SK-N-SH (cell line): ENCODE measurements at regions not wholly inside any gene's neighbourhood (a gene's known extent, or its start where the extent isn't known, plus 50 kb on each side); places are given as distances from the start of the nearest gene placed in this dataset.

Source experiments
- CTCF ChIA-PET: fragments of 300-600, 350-600 bp; formaldehyde crosslinking; extraction: SDS; loops from one replicate; lab custom pipeline; 2021; lab: Yijun Ruan, JAX
- POLR2A ChIA-PET: fragments of 350-600 bp; sonication (Branson Sonifier 250); formaldehyde crosslinking; extraction: SDS; loops from one replicate; lab custom pipeline; 2020; ENCODE audit warnings: antibody characterized with exemption, inconsistent platforms; lab: Yijun Ruan, JAX
- DNase-seq: peaks from one replicate; pipeline ENCODE4 v3.0.0; 2012
- H2AFZ ChIP-seq: fragments of 200-600 bp; sonication (generic); 2 replicates; pipeline ENCODE4 v1.8.1; 2016; ENCODE audit warnings: antibody characterized with exemption, mild to moderate bottlenecking, low read depth
- H3F3A ChIP-seq: fragments of 200-600 bp; sonication (generic); replicated peaks from 2 replicates; pipeline ENCODE3; 2016; ENCODE audit warnings: antibody characterized with exemption, mild to moderate bottlenecking; ENCODE audit not compliant: insufficient read depth
- H3K27ac ChIP-seq, 2 experiments: fragments of 200-500 bp in 1 of 2; fragments of 200-600 bp in 1 of 2; sonication (Bioruptor generic) in 1 of 2; sonication (generic), shearing (Covaris generic) in 1 of 2; 2 replicates each; pipeline versions ENCODE4 v1.5.1 to v1.6.1; 2014 to 2016; ENCODE audit warnings: low read depth in 2 of 2, inconsistent platforms in 1 of 2, low read length in 1 of 2, mild to moderate bottlenecking in 1 of 2, mixed read lengths in 1 of 2
- H3K27me3 ChIP-seq: fragments of 200-600 bp; sonication (generic), shearing (Covaris generic); 2 replicates; pipeline ENCODE4 v1.6.1; 2016; ENCODE audit warnings: mixed run types; ENCODE audit not compliant: insufficient read depth
- H3K36me3 ChIP-seq, 2 experiments: fragments of 200-500 bp in 1 of 2; fragments of 200-600 bp in 1 of 2; sonication (Bioruptor generic) in 1 of 2; sonication (generic) in 1 of 2; replicated peaks in 1 of 2; 2 replicates each; pipeline versions ENCODE3 to v1.5.1; 2014 to 2016; ENCODE audit warnings: low read length in 1 of 2, mild to moderate bottlenecking in 1 of 2; ENCODE audit not compliant: insufficient read depth in 2 of 2, control insufficient read depth in 1 of 2
- H3K4me1 ChIP-seq, 2 experiments: fragments of 200-500 bp in 1 of 2; fragments of 200-600 bp in 1 of 2; sonication (Bioruptor generic) in 1 of 2; sonication (generic), shearing (Covaris generic) in 1 of 2; 2 replicates each; pipeline versions ENCODE4 v1.5.1 to v1.6.1; 2014 to 2016; ENCODE audit warnings: low read depth in 1 of 2, low read length in 1 of 2, mixed run types in 1 of 2; ENCODE audit not compliant: insufficient read depth in 2 of 2, control insufficient read depth in 1 of 2
- H3K4me2 ChIP-seq: fragments of 200-600 bp; sonication (generic), shearing (Covaris generic); 2 replicates; pipeline ENCODE4 v1.6.1; 2017; ENCODE audit warnings: mixed run types
- H3K4me3 ChIP-seq, 2 experiments: fragments of 200-500 bp in 1 of 2; fragments of 200-600 bp in 1 of 2; sonication (Bioruptor generic) in 1 of 2; sonication (generic), shearing (Covaris generic) in 1 of 2; 2 replicates each; pipeline versions ENCODE4 v1.5.1 to v1.8.1; 2014 to 2016; ENCODE audit warnings: low read depth in 2 of 2, inconsistent platforms in 1 of 2, low read length in 1 of 2, mild to moderate bottlenecking in 1 of 2, mixed read lengths in 1 of 2, moderate library complexity in 1 of 2
- H3K79me2 ChIP-seq: fragments of 200-600 bp; sonication (generic); 2 replicates; pipeline ENCODE4 v1.8.1; 2017; ENCODE audit warnings: mild to moderate bottlenecking; ENCODE audit not compliant: insufficient read depth
- H3K9ac ChIP-seq: fragments of 200-600 bp; sonication (generic); 2 replicates; pipeline ENCODE4 v1.6.1; 2017; ENCODE audit warnings: mixed run types
- H3K9me2 ChIP-seq: fragments of 200-600 bp; sonication (generic); 2 replicates; pipeline ENCODE4 v1.6.1; 2017; ENCODE audit warnings: mixed run types
- H3K9me3 ChIP-seq: fragments of 200-600 bp; sonication (generic); 2 replicates; pipeline ENCODE4 v1.6.1; 2017; ENCODE audit warnings: mixed run types, mild to moderate bottlenecking, moderate library complexity
- H4K20me1 ChIP-seq: fragments of 200-600 bp; sonication (generic); 2 replicates; pipeline ENCODE4 v1.6.1; 2017; ENCODE audit warnings: mild to moderate bottlenecking, mixed run types; ENCODE audit not compliant: insufficient read depth
- CHD2 ChIP-seq: fragments of 150-350 bp; IDR thresholded peaks from 2 replicates; pipeline ENCODE4 v1.6.1; 2018; ENCODE audit warnings: low read length; ENCODE audit not compliant: partially characterized antibody
- ELF1 ChIP-seq: IDR thresholded peaks from 2 replicates; pipeline ENCODE4 v1.4.0; 2012
- EP300 ChIP-seq, 2 experiments: IDR thresholded peaks; 2 replicates each; pipeline versions ENCODE4 v1.4.0 to v1.6.1; 2012; ENCODE audit warnings: borderline replicate concordance in 1 of 2, low read depth in 1 of 2, low read length in 1 of 2
- EZH2phosphoT487 ChIP-seq: fragments of 200-600 bp; sonication (generic); IDR thresholded peaks from 2 replicates; pipeline ENCODE4 v1.6.1; 2017; ENCODE audit warnings: low read depth, mixed run types, mild to moderate bottlenecking, antibody characterized with exemption, moderate library complexity, borderline replicate concordance
- FOXJ3 ChIP-seq: sonication (generic); formaldehyde crosslinking; IDR thresholded peaks from 2 replicates; pipeline ENCODE4 v1.5.1; 2020; ENCODE audit warnings: mild to moderate bottlenecking, missing genetic modification reagents
- FOXM1 ChIP-seq: IDR thresholded peaks from 2 replicates; pipeline ENCODE4 v1.4.0; 2012; ENCODE audit warnings: low read depth, mild to moderate bottlenecking
- GABPA ChIP-seq: IDR thresholded peaks from 2 replicates; pipeline ENCODE4 v1.4.0; 2012; ENCODE audit warnings: low read depth, mild to moderate bottlenecking
- JUND ChIP-seq: IDR thresholded peaks from 2 replicates; pipeline ENCODE4 v1.4.0; 2012
- MEF2A ChIP-seq: IDR thresholded peaks from 2 replicates; pipeline ENCODE4 v1.4.0; 2012; ENCODE audit warnings: low read depth, borderline replicate concordance
- POLR2AphosphoS5 ChIP-seq: IDR thresholded peaks from 2 replicates; pipeline ENCODE4 v1.6.1; 2012; ENCODE audit warnings: low read depth, low read length
- RCOR1 ChIP-seq: fragments of 150-350 bp; IDR thresholded peaks from 2 replicates; pipeline ENCODE4 v1.6.1; 2017; ENCODE audit warnings: antibody characterized with exemption, low read length
- RFX5 ChIP-seq: IDR thresholded peaks from 2 replicates; pipeline ENCODE4 v1.6.1; 2012; ENCODE audit warnings: mild to moderate bottlenecking, improper control_type of control experiment, low read length
- SMC3 ChIP-seq: IDR thresholded peaks from 2 replicates; pipeline ENCODE4 v1.6.1; 2012; ENCODE audit warnings: low read depth, low read length, improper control_type of control experiment
- TAF1 ChIP-seq: IDR thresholded peaks from 2 replicates; pipeline ENCODE4 v1.6.1; 2012; ENCODE audit warnings: low read depth, mild to moderate bottlenecking, low read length, moderate library complexity, borderline replicate concordance
- TCF12 ChIP-seq: IDR thresholded peaks from 2 replicates; pipeline ENCODE4 v1.4.0; 2012
- TEAD4 ChIP-seq: IDR thresholded peaks from 2 replicates; pipeline ENCODE4 v1.4.0; 2012; ENCODE audit warnings: mild to moderate bottlenecking, borderline replicate concordance; ENCODE audit not compliant: insufficient read depth
- WGBS: methylation state at CpG from one replicate; pipeline ENCODE4 v1.1.6; 2017; ENCODE audit warnings: low lambda C conversion rate; 5-methylcytosine and 5-hydroxymethylcytosine counted together
- TF ChIP-seq, protein P1 (sequence below): fragments of 150-350 bp; IDR thresholded peaks from 2 replicates; pipeline ENCODE4 v1.6.1; 2016; ENCODE audit warnings: mild to moderate bottlenecking, low read depth, low read length
- TF ChIP-seq, protein P2 (sequence below): IDR thresholded peaks from 2 replicates; pipeline ENCODE4 v1.6.1; 2012; ENCODE audit warnings: mild to moderate bottlenecking, low read depth, low read length, moderate library complexity
- TF ChIP-seq, protein P3 (sequence below): IDR thresholded peaks from 2 replicates; pipeline ENCODE4 v1.4.0; 2012; ENCODE audit warnings: low read depth, borderline replicate concordance

DNA sequence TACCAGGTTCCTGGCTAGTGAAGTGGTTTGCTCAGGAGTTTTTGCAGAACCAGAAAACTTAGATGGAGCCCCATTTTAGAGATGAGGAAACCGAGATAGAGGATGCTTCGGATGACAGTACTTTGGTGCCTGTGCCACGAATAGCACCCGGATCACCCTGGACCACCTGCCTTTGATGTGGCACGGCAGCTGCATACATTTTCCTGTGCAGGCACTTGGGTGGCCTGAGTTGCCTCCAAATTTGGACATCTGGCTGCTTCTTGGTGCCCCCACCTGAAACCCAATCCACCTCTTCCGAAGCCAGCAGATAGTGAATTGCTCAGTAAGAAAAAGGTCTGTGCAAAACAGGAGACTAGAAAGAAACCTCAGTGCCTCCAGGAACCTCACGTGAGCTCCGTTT lies 140.6 kb upstream of the ID2 start:
- TF ChIP-seq, protein P1, sequence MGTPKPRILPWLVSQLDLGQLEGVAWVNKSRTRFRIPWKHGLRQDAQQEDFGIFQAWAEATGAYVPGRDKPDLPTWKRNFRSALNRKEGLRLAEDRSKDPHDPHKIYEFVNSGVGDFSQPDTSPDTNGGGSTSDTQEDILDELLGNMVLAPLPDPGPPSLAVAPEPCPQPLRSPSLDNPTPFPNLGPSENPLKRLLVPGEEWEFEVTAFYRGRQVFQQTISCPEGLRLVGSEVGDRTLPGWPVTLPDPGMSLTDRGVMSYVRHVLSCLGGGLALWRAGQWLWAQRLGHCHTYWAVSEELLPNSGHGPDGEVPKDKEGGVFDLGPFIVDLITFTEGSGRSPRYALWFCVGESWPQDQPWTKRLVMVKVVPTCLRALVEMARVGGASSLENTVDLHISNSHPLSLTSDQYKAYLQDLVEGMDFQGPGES = no peak
- no peak for TF ChIP-seq FOXM1
- no peak for TF ChIP-seq ELF1
- no peak for TF ChIP-seq RFX5
- no peak for TF ChIP-seq TAF1
- TF ChIP-seq JUND = no peak
- TF ChIP-seq, protein P2, sequence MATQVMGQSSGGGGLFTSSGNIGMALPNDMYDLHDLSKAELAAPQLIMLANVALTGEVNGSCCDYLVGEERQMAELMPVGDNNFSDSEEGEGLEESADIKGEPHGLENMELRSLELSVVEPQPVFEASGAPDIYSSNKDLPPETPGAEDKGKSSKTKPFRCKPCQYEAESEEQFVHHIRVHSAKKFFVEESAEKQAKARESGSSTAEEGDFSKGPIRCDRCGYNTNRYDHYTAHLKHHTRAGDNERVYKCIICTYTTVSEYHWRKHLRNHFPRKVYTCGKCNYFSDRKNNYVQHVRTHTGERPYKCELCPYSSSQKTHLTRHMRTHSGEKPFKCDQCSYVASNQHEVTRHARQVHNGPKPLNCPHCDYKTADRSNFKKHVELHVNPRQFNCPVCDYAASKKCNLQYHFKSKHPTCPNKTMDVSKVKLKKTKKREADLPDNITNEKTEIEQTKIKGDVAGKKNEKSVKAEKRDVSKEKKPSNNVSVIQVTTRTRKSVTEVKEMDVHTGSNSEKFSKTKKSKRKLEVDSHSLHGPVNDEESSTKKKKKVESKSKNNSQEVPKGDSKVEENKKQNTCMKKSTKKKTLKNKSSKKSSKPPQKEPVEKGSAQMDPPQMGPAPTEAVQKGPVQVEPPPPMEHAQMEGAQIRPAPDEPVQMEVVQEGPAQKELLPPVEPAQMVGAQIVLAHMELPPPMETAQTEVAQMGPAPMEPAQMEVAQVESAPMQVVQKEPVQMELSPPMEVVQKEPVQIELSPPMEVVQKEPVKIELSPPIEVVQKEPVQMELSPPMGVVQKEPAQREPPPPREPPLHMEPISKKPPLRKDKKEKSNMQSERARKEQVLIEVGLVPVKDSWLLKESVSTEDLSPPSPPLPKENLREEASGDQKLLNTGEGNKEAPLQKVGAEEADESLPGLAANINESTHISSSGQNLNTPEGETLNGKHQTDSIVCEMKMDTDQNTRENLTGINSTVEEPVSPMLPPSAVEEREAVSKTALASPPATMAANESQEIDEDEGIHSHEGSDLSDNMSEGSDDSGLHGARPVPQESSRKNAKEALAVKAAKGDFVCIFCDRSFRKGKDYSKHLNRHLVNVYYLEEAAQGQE = no peak
- no peak for TF ChIP-seq EP300 (IDR thresholded peaks at IDR 0.05; ENCODE audit: borderline replicate concordance in 1 of 2, low read depth in 1 of 2, low read length in 1 of 2)
- TF ChIP-seq TCF12 = no peak
- no peak for TF ChIP-seq SMC3
- TF ChIP-seq POLR2AphosphoS5 = no peak
- no peak for TF ChIP-seq TEAD4
- no peak for TF ChIP-seq CHD2
- TF ChIP-seq FOXJ3 (CRISPR knock-in tag) = no peak
- no peak for TF ChIP-seq MEF2A
- no peak for TF ChIP-seq GABPA
- TF ChIP-seq RCOR1 = no peak
- TF ChIP-seq EZH2phosphoT487 = no peak
- TF ChIP-seq, protein P3, sequence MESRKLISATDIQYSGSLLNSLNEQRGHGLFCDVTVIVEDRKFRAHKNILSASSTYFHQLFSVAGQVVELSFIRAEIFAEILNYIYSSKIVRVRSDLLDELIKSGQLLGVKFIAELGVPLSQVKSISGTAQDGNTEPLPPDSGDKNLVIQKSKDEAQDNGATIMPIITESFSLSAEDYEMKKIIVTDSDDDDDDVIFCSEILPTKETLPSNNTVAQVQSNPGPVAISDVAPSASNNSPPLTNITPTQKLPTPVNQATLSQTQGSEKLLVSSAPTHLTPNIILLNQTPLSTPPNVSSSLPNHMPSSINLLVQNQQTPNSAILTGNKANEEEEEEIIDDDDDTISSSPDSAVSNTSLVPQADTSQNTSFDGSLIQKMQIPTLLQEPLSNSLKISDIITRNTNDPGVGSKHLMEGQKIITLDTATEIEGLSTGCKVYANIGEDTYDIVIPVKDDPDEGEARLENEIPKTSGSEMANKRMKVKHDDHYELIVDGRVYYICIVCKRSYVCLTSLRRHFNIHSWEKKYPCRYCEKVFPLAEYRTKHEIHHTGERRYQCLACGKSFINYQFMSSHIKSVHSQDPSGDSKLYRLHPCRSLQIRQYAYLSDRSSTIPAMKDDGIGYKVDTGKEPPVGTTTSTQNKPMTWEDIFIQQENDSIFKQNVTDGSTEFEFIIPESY = no peak
- H3K27me3 ChIP-seq = no peaks in the 10 kb centered on the region
- CTCF ChIA-PET = interaction anchor here (1.4 to 1.6 kb wide), 3 partner anchors 13 to 143 kb away, joined by 3 to 6 read pairs (median 4); no protein-coding TSS in a partner anchor
- no peak overlapping the region for H2AFZ ChIP-seq
- no peak overlapping the region for H3K9ac ChIP-seq
- 94% methylated on average over 5 of the region's 8 CpGs for WGBS
- H3K79me2 ChIP-seq = no peaks in the 10 kb centered on the region
- H3F3A ChIP-seq = peaks cover 3% of the 10 kb centered on the region
- H3K36me3 ChIP-seq = no peaks in the 10 kb centered on the region
- POLR2A ChIA-PET = interaction anchor here (1.3 to 11.0 kb wide), 4 partner anchors 8 to 258 kb away, joined by 4 to 154 read pairs (median 6); partner anchors contain the start of gene ID2
- H3K4me1 ChIP-seq = peaks cover 20 to 88% of the 10 kb centered on the region in 2 experiments; a peak in 3 of 4 replicates
- H3K9me3 ChIP-seq = no peaks in the 10 kb centered on the region
- H3K9me2 ChIP-seq = no peaks in the 10 kb centered on the region
- H3K27ac ChIP-seq = no peak overlapping the region
- H4K20me1 ChIP-seq = no peaks in the 10 kb centered on the region
- H3K4me3 ChIP-seq = no peak overlapping the region
- no peak for DNase-seq
- H3K4me2 ChIP-seq = no peak overlapping the region
